H9 (cell line): ENCODE measurements at regions not wholly inside any gene's neighbourhood (a gene's known extent, or its start where the extent isn't known, plus 50 kb on each side); places are given as distances from the start of the nearest gene placed in this dataset.
A peak's percentile ranks its signal among the peaks of the same experiment; 100 is the strongest.

Experiments used
- DNase-seq: peaks from one replicate; pipeline ENCODE4 v3.0.0-alpha.2; 2017
- H2AFZ ChIP-seq: one replicate; pipeline ENCODE4 v1.6.1; 2013; ENCODE audit warnings: mild to moderate bottlenecking, low read length, control low read depth, moderate library complexity
- H2AK5ac ChIP-seq: 2 replicates; pipeline ENCODE4 v1.6.1; 2013; ENCODE audit warnings: low read length, control low read depth, mixed read lengths; ENCODE audit not compliant: insufficient read length
- H2BK120ac ChIP-seq: one replicate; pipeline ENCODE4 v1.6.1; 2013; ENCODE audit warnings: low read depth, mild to moderate bottlenecking, low read length, control low read depth, inconsistent platforms; ENCODE audit not compliant: poor library complexity, severe bottlenecking
- H2BK12ac ChIP-seq: 2 replicates; pipeline ENCODE4 v1.6.1; 2013; ENCODE audit warnings: low read length, control low read depth, mixed read lengths, low read depth; ENCODE audit not compliant: insufficient read length
- H2BK15ac ChIP-seq: 2 replicates; pipeline ENCODE4 v1.6.1; 2013; ENCODE audit warnings: low read depth, low read length, control low read depth
- H2BK20ac ChIP-seq: one replicate; pipeline ENCODE4 v1.6.1; 2013; ENCODE audit warnings: low read depth, mild to moderate bottlenecking, low read length, control low read depth, inconsistent platforms; ENCODE audit not compliant: poor library complexity, severe bottlenecking
- H2BK5ac ChIP-seq: 2 replicates; pipeline ENCODE4 v1.6.1; 2013; ENCODE audit warnings: low read length, control low read depth, mixed read lengths; ENCODE audit not compliant: insufficient read length
- H3K14ac ChIP-seq: 2 replicates; pipeline ENCODE4 v1.6.1; 2013; ENCODE audit warnings: low read length, control low read depth; ENCODE audit not compliant: insufficient read depth
- H3K18ac ChIP-seq: 2 replicates; pipeline ENCODE4 v1.6.1; 2013; ENCODE audit warnings: low read depth, mild to moderate bottlenecking, mixed read lengths, low read length, control low read depth; ENCODE audit not compliant: insufficient read length
- H3K23ac ChIP-seq: 2 replicates; pipeline ENCODE4 v1.6.1; 2013; ENCODE audit warnings: low read length, control low read depth, mixed read lengths, low read depth; ENCODE audit not compliant: insufficient read length
- H3K23me2 ChIP-seq: 2 replicates; pipeline ENCODE4 v1.6.1; 2013; ENCODE audit warnings: low read depth, mild to moderate bottlenecking, mixed read lengths, low read length, control low read depth; ENCODE audit not compliant: insufficient read length, poor library complexity, severe bottlenecking
- H3K27ac ChIP-seq: 2 replicates; pipeline ENCODE4 v1.5.1; 2013; ENCODE audit warnings: low read length, control low read depth, mixed read lengths, low read depth; ENCODE audit not compliant: insufficient read length
- H3K27me3 ChIP-seq: 2 replicates; pipeline ENCODE4 v1.6.1; 2013; ENCODE audit warnings: low read length, control low read depth, inconsistent platforms; ENCODE audit not compliant: insufficient read depth
- H3K4ac ChIP-seq: 2 replicates; pipeline ENCODE4 v1.6.1; 2013; ENCODE audit warnings: low read depth, mild to moderate bottlenecking, control low read depth, inconsistent platforms, low read length, moderate library complexity
- H3K4me1 ChIP-seq: 2 replicates; pipeline ENCODE4 v1.6.1; 2013; ENCODE audit warnings: low read length, control low read depth, inconsistent platforms; ENCODE audit not compliant: insufficient read depth
- H3K4me2 ChIP-seq: 2 replicates; pipeline ENCODE4 v1.6.1; 2013; ENCODE audit warnings: low read length, control low read depth, mixed read lengths; ENCODE audit not compliant: insufficient read length, insufficient read depth
- H3K56ac ChIP-seq: 2 replicates; pipeline ENCODE4 v1.6.1; 2013; ENCODE audit warnings: low read depth, mild to moderate bottlenecking, mixed read lengths, low read length, control low read depth; ENCODE audit not compliant: insufficient read length
- H3K79me1 ChIP-seq: 2 replicates; pipeline ENCODE4 v1.6.1; 2013; ENCODE audit warnings: low read depth, mild to moderate bottlenecking, moderate library complexity, low read length, control low read depth, inconsistent platforms; ENCODE audit not compliant: insufficient read depth, poor library complexity, severe bottlenecking
- H3K79me2 ChIP-seq: 2 replicates; pipeline ENCODE4 v1.6.1; 2013; ENCODE audit warnings: low read length, control low read depth, inconsistent platforms; ENCODE audit not compliant: insufficient read depth
- H3K9ac ChIP-seq: 2 replicates; pipeline ENCODE4 v1.6.1; 2013; ENCODE audit warnings: low read length, control low read depth, mixed read lengths; ENCODE audit not compliant: insufficient read length; ENCODE audit errors: extremely low read depth
- H3K9me3 ChIP-seq: one replicate; pipeline ENCODE4 v1.6.1; 2013; ENCODE audit warnings: low read depth, low read length, inconsistent platforms; ENCODE audit not compliant: control insufficient read depth
- H3T11ph ChIP-seq: one replicate; pipeline ENCODE4 v1.6.1; 2013; ENCODE audit warnings: mild to moderate bottlenecking, low read length, control low read depth, inconsistent platforms
- H4K20me1 ChIP-seq: one replicate; pipeline ENCODE4 v1.6.1; 2013; ENCODE audit not compliant: control insufficient read depth, insufficient read length, insufficient read depth
- H4K5ac ChIP-seq: 2 replicates; pipeline ENCODE4 v1.6.1; 2013; ENCODE audit warnings: low read depth, mild to moderate bottlenecking, mixed read lengths, low read length, control low read depth; ENCODE audit not compliant: insufficient read length
- H4K8ac ChIP-seq: replicated peaks from 2 replicates; pipeline ENCODE4 v1.6.1; 2013; ENCODE audit warnings: low read length, control low read depth, mixed read lengths, low read depth; ENCODE audit not compliant: insufficient read length
- H4K91ac ChIP-seq: 2 replicates; pipeline ENCODE4 v1.6.1; 2013; ENCODE audit warnings: low read depth, mild to moderate bottlenecking, moderate library complexity, mixed read lengths, low read length, control low read depth; ENCODE audit not compliant: insufficient read length
- H3K27ac Mint-ChIP-seq, 3 experiments: 2 replicates in 2 of 3; 3 replicates in 1 of 3; pipeline ENCODE4 v1.8.0; 2020 to 2021; ENCODE audit warnings: mixed read lengths in 3 of 3, mild to moderate bottlenecking in 1 of 3, moderate library complexity in 1 of 3
- H3K27me3 Mint-ChIP-seq: 2 replicates; pipeline ENCODE4 v1.8.0; 2021; ENCODE audit warnings: low read depth, mild to moderate bottlenecking, moderate library complexity, mixed read lengths
- H3K36me3 Mint-ChIP-seq, 3 experiments: 2 replicates in 2 of 3; 3 replicates in 1 of 3; pipeline ENCODE4 v1.8.0; 2020 to 2021; ENCODE audit warnings: low read depth in 3 of 3, mixed read lengths in 3 of 3; ENCODE audit not compliant: insufficient read depth in 1 of 3
- H3K4me1 Mint-ChIP-seq, 2 experiments: 2 replicates each; pipeline ENCODE4 v1.8.0; 2020; ENCODE audit warnings: mixed read lengths in 2 of 2
- H3K4me3 Mint-ChIP-seq, 2 experiments: 2 replicates in 1 of 2; 3 replicates in 1 of 2; pipeline ENCODE4 v1.8.0; 2020 to 2021; ENCODE audit warnings: mild to moderate bottlenecking in 2 of 2, mixed read lengths in 2 of 2, moderate library complexity in 1 of 2
- H3K9me3 Mint-ChIP-seq, 2 experiments: 2 replicates in 1 of 2; 3 replicates in 1 of 2; pipeline ENCODE4 v1.8.0; 2020; ENCODE audit warnings: mild to moderate bottlenecking in 2 of 2, mixed read lengths in 2 of 2, moderate library complexity in 1 of 2
- CTCF ChIP-seq: fragments of 200-600 bp; sonication (generic); conservative IDR thresholded peaks from 3 replicates; pipeline ENCODE4 v1.8.0; 2021; ENCODE audit warnings: antibody characterized with exemption, mild to moderate bottlenecking
- WGBS: extraction: QIAGEN DNeasy Blood & Tissue Kit; methylation state at CpG from one replicate; pipeline ENCODE4 v1.1.7; 2013; ENCODE audit warnings: missing lambda C conversion rate, low lambda C conversion rate, mixed read lengths; ENCODE audit not compliant: insufficient read length; ENCODE audit errors: extremely low coverage; 5-methylcytosine and 5-hydroxymethylcytosine counted together

DNA sequence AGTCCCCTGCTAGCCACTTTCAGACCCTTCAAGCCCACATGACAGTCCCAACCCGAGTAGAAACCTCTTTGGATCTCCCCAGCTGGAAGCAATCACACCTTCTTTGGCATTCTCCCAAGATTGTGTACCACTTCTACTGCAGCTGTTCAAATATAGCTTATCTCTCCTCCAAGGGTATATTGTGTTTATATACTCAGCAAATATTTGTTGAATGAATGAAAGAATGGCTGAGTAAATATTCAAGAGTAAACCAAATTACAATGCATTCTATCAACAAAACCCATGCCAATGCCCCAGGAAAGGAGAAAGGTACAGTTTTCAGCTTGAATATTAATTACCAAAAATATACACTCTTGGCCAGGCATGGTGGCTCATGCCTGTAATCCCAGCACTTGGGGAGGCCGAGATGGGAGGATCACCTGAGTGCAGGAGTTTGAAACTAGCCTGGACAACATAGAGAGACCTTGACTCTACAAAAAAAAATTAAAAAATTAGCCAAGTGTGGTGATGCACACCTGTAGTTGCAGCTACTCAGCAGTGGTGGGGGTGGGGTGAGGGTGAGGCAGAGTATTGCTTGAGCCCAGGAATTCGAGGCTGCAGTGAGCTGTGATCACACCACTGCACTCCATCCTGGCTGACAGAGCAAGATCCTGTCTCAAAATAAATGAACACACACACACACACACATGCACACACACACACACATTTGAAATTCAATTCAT is 68.5 kb downstream of the NIBAN1 start:
- no peaks in the 10 kb centered on the region for H3K4me1 ChIP-seq
- no peak for DNase-seq
- TF ChIP-seq CTCF = no peak
- no peak overlapping the region for H3K23ac ChIP-seq
- H3K18ac ChIP-seq = no peak overlapping the region
- Mint-ChIP-seq H3K9me3 (no peaks in the 10 kb centered on the region), H3K4me1 (peaks cover 9 to 12% of the 10 kb centered on the region in 2 experiments), H3K27me3 (no peaks in the 10 kb centered on the region), H3K27ac (peak overlapping the region in 1 of 3 experiments; percentile 41; a peak in 3 of 7 replicates), H3K4me3 (no peak overlapping the region), H3K36me3 (peaks cover 0 to 4% (median 2%) of the 10 kb centered on the region in 3 experiments; a peak in 4 of 7 replicates)
- H4K91ac ChIP-seq = no peak overlapping the region
- H4K20me1 ChIP-seq = no peaks in the 10 kb centered on the region
- H3T11ph ChIP-seq = no peak overlapping the region
- no peaks in the 10 kb centered on the region for H3K27me3 ChIP-seq
- no peak overlapping the region for H4K8ac ChIP-seq
- H3K9ac ChIP-seq = no peak overlapping the region
- H3K4ac ChIP-seq = no peak overlapping the region
- H3K4me2 ChIP-seq = no peak overlapping the region
- no peaks in the 10 kb centered on the region for H3K79me2 ChIP-seq
- H3K9me3 ChIP-seq = no peaks in the 10 kb centered on the region
- no peak overlapping the region for H4K5ac ChIP-seq
- H2BK20ac ChIP-seq = no peak overlapping the region
- no peak overlapping the region for H2BK120ac ChIP-seq
- H2BK12ac ChIP-seq = no peak overlapping the region
- no peak overlapping the region for H3K27ac ChIP-seq
- no peak overlapping the region for H2AFZ ChIP-seq
- no peaks in the 10 kb centered on the region for H3K23me2 ChIP-seq
- H3K56ac ChIP-seq = no peak overlapping the region
- no peaks in the 10 kb centered on the region for H3K79me1 ChIP-seq
- H2BK15ac ChIP-seq = no peak overlapping the region
- H2BK5ac ChIP-seq = no peak overlapping the region
- WGBS = no CpG with 5 or more reads among the region's 3 CpGs
- no peak overlapping the region for H2AK5ac ChIP-seq
- H3K14ac ChIP-seq = no peak overlapping the region
